BLaER1 (cell line): ENCODE measurements at regions not wholly inside any gene's neighbourhood (a gene's known extent, or its start where the extent isn't known, plus 50 kb on each side); places are given as distances from the start of the nearest gene placed in this dataset.
"Not testable (repeated sequence)": the region's sequence is repeated elsewhere in the genome, so short reads cannot be mapped to it uniquely, and the experiment has no call there.

ENCODE experiments used
- H3K27ac ChIP-seq: shearing (Covaris generic); formaldehyde crosslinking; 2 replicates; pipeline ENCODE4 v1.8.1; 2022
- H3K27me3 ChIP-seq: shearing (Covaris generic); formaldehyde crosslinking; 2 replicates; pipeline ENCODE4 v1.8.1; 2022
- H3K36me3 ChIP-seq: shearing (Covaris generic); formaldehyde crosslinking; 2 replicates; pipeline ENCODE4 v1.8.1; 2022
- H3K4me1 ChIP-seq: shearing (Covaris generic); formaldehyde crosslinking; 2 replicates; pipeline ENCODE4 v1.8.1; 2022
- H3K4me2 ChIP-seq: shearing (Covaris generic); formaldehyde crosslinking; 2 replicates; pipeline ENCODE4 v1.8.1; 2022
- H3K4me3 ChIP-seq: shearing (Covaris generic); formaldehyde crosslinking; 2 replicates; pipeline ENCODE4 v1.8.1; 2022
- H3K9ac ChIP-seq: shearing (Covaris generic); formaldehyde crosslinking; 2 replicates; pipeline ENCODE4 v1.8.1; 2022
- H3K9me3 ChIP-seq: shearing (Covaris generic); formaldehyde crosslinking; 2 replicates; pipeline ENCODE4 v1.8.1; 2022
- H4K20me1 ChIP-seq: shearing (Covaris generic); formaldehyde crosslinking; 2 replicates; pipeline ENCODE4 v1.8.1; 2022
- Cebpa-rat ChIP-seq: shearing (Covaris generic); IDR thresholded peaks from 2 replicates; pipeline ENCODE4 v1.8.1; 2022

DNA sequence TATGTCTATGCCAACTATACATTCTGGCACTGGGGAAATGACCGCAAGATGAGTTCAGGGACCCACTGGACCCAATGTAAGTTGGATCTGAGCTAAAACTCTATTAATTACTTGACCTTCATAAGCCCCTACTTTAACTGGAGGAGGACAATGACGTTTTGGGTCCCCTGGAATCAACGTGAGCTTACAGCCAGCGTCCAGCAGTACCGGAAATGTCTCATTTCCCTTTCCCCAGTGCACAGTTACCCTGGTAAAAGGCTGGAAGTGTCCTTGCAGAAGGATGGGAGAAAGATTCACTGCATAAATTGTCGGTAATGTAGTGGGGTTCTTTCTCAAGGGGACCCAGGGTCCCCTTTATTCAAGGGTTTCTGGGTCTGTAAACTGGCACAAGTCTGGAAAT, 1297.6 kb upstream of the ACVR2A start:
- no peaks in the 10 kb centered on the region for H3K36me3 ChIP-seq
- TF ChIP-seq Cebpa-rat, result no peak
- no peak overlapping the region for H3K9ac ChIP-seq
- H3K4me2 ChIP-seq, result no peak overlapping the region
- no peak overlapping the region for H3K4me3 ChIP-seq
- H4K20me1 ChIP-seq, result no peaks in the 10 kb centered on the region
- no peaks in the 10 kb centered on the region for H3K27me3 ChIP-seq
- H3K9me3 ChIP-seq, result no peaks in the 10 kb centered on the region
- peaks cover 5% of the 10 kb centered on the region; the same call in 1 of the 2 replicates for H3K4me1 ChIP-seq
- no peak overlapping the region for H3K27ac ChIP-seq

- Histone ChIP-seq H3K27me3 (no peaks in the 10 kb centered on the region), H3K4me2 (no peak overlapping the region), H3K9me3 (no peaks in the 10 kb centered on the region), H3K4me1 (peaks cover 5% of the 10 kb centered on the region; the same call in 1 of the 2 replicates), H3K9ac (no peak overlapping the region), H3K4me3 (no peak overlapping the region), H3K27ac (no peak overlapping the region), H4K20me1 (no peaks in the 10 kb centered on the region), H3K36me3 (no peaks in the 10 kb centered on the region)
- no peak for TF ChIP-seq Cebpa-rat
Measured at GRCh38 chr2:146544701-146545100, 1300.1 kb upstream of the ACVR2A start.

DNA sequence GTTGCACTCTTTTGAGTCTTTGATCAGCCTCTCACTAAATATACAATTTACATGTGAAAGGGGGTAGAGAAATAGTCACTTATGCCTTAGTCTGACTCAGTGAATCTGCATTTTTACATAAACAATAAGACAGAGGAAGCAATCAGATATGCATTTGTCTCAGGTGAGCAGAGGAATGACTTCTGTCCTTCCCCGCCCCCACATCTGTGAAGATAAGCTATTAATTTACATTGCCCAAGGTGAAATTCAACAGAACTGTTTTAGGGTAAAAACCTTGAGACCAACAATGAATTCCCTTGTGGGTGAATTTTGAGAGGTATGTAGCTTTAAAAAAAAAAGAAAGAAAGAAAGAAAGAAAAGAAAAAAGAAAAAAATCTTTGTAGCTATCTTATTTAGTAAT, 1302.9 kb upstream of the ACVR2A start:
- TF ChIP-seq Cebpa-rat, result no peak
- H3K4me3 ChIP-seq, result no peak overlapping the region
- no peaks in the 10 kb centered on the region for H3K36me3 ChIP-seq
- H4K20me1 ChIP-seq, result no peaks in the 10 kb centered on the region
- no peaks in the 10 kb centered on the region for H3K27me3 ChIP-seq
- no peak overlapping the region for H3K9ac ChIP-seq
- H3K9me3 ChIP-seq, result no peaks in the 10 kb centered on the region
- H3K4me1 ChIP-seq, result peaks cover 5% of the 10 kb centered on the region; the same call in 1 of the 2 replicates
- no peak overlapping the region for H3K27ac ChIP-seq
- H3K4me2 ChIP-seq, result no peak overlapping the region

- Histone ChIP-seq H3K4me3 (no peak overlapping the region), H3K4me1 (peaks cover 1% of the 10 kb centered on the region; the same call in 1 of the 2 replicates), H3K4me2 (no peak overlapping the region), H3K9me3 (no peaks in the 10 kb centered on the region), H3K27ac (no peak overlapping the region), H3K27me3 (no peaks in the 10 kb centered on the region), H3K36me3 (no peaks in the 10 kb centered on the region), H3K9ac (no peak overlapping the region), H4K20me1 (no peaks in the 10 kb centered on the region)
- TF ChIP-seq Cebpa-rat, result no peak
Measured at GRCh38 chr2:146540271-146540932, 1304.4 kb upstream of the ACVR2A start.

DNA sequence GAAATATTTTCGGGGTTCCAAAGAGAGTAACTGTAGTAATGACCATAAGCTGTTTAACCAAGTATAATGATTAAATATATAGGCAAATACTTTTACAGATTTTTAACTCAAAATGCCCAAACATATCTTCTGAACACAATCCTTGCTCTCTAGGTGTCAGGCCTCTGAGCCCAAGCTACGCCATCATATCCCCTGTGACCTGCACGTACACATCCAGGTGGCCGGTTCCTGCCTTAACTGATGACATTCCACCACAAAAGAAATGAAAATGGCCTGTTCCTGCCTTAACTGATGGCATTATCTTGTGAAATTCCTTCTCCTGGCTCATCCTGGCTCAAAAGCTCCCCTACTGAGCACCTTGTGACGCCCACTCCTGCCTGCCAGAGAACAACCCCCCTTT, 1305.1 kb upstream of the ACVR2A start:
- not testable (repeated sequence) for H3K4me2 ChIP-seq

DNA sequence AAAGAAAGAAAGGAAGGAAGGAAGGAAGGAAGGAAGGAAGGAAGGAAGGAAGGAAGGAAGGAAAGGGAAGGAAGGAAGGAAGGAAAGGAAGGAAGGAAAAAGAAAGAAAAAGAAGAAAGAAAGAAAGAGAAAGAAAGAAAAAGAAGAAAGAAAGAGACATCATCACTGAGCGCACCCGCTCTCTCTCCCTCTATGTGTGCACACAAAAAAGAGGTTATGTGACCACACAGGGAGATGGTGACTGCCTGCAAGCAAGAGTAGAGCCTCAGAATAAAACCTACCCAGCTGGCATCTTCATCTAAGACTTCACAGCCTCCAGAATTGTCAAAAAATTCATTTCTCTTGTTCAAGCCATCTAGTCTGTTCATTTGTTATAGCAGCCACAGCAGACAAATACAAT, 1307.4 kb upstream of the ACVR2A start:
- Histone ChIP-seq H3K36me3 (no peaks in the 10 kb centered on the region), H3K27ac (no peak overlapping the region), H4K20me1 (no peaks in the 10 kb centered on the region), H3K9ac (no peak overlapping the region), H3K4me3 (no peak overlapping the region), H3K4me2 (no peak overlapping the region), H3K27me3 (no peaks in the 10 kb centered on the region), H3K4me1 (no peaks in the 10 kb centered on the region), H3K9me3 (no peaks in the 10 kb centered on the region)
- TF ChIP-seq Cebpa-rat, result no peak

More for the DNA sequence above, 1305.1 kb upstream of the ACVR2A start:
- not testable (repeated sequence) for H3K4me1 ChIP-seq, H3K27me3 ChIP-seq, H4K20me1 ChIP-seq, H3K27ac ChIP-seq, H3K4me3 ChIP-seq, H3K9me3 ChIP-seq, H3K36me3 ChIP-seq, H3K9ac ChIP-seq

DNA sequence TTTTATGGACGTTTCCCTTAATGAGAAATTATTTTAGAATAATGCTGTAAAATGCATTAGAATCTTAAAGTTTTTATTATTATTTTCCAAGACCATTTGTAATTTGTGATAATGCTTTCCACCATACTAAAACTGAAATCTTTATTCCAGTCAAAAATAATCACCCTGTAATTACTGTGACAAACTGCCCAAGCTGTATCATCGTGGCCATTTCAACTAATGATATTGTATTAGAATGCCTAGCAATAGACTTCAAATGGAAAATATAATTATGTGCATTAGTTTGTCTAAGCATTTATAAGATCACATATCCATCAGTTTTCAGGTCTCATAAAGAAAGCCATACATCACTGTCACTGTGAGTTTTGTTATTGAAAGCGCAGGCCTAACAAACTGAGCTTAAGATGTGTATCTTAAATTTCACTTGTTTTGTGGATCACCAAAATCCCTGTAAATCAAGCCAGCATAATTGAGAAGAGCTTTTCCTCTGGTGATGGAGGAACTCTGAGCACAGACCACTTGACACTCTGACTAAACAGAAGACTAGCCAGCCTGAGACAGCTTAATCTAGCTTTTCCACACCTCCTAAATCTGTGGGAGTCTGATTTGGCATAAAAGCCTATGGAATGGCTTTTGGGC, 1312.2 kb upstream of the ACVR2A start:
- Histone ChIP-seq H3K9ac (no peak overlapping the region), H3K27me3 (no peaks in the 10 kb centered on the region), H3K36me3 (no peaks in the 10 kb centered on the region), H3K4me1 (no peaks in the 10 kb centered on the region), H3K9me3 (no peaks in the 10 kb centered on the region), H3K4me2 (no peak overlapping the region), H3K27ac (no peak overlapping the region), H3K4me3 (no peak overlapping the region), H4K20me1 (no peaks in the 10 kb centered on the region)
- no peak for TF ChIP-seq Cebpa-rat

- H4K20me1 ChIP-seq, result no peaks in the 10 kb centered on the region
- no peaks in the 10 kb centered on the region for H3K36me3 ChIP-seq
- no peaks in the 10 kb centered on the region for H3K4me1 ChIP-seq
- no peak overlapping the region for H3K4me2 ChIP-seq
- H3K27me3 ChIP-seq, result no peaks in the 10 kb centered on the region
- H3K9me3 ChIP-seq, result no peaks in the 10 kb centered on the region
- no peak overlapping the region for H3K9ac ChIP-seq
- no peak overlapping the region for H3K4me3 ChIP-seq
- H3K27ac ChIP-seq, result no peak overlapping the region
- TF ChIP-seq Cebpa-rat, result no peak
Measured at GRCh38 chr2:146532009-146532408, 1312.8 kb upstream of the ACVR2A start.

DNA sequence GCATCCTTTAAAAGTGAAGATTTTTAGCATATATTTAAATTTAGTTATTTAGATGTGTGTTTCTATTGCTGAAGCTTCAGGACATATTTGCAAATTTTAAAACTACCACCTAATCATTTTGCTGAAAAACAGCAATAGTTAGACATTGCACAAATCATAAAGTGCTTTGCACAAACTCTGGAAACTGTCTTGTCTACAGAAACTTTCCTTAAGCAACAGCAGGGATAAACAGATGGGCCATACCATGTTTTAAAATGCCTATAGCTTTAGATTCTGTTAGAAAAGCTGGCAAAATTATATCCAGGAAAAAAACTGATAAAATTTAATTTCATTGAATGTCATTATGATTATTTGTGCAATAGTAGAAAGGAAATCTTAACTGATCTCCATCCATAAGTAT, 1313.9 kb upstream of the ACVR2A start:
- no peaks in the 10 kb centered on the region for H3K27me3 ChIP-seq
- H3K36me3 ChIP-seq, result no peaks in the 10 kb centered on the region
- H3K9me3 ChIP-seq, result no peaks in the 10 kb centered on the region
- H3K4me1 ChIP-seq, result no peaks in the 10 kb centered on the region
- no peak overlapping the region for H3K4me3 ChIP-seq
- no peak overlapping the region for H3K27ac ChIP-seq
- H4K20me1 ChIP-seq, result no peaks in the 10 kb centered on the region
- no peak overlapping the region for H3K9ac ChIP-seq
- no peak overlapping the region for H3K4me2 ChIP-seq
- TF ChIP-seq Cebpa-rat, result no peak

GRCh38 chr2:146527166-146527565, 1317.7 kb upstream of the ACVR2A start:
- no peak overlapping the region for H3K27ac ChIP-seq

More at GRCh38 chr2:146527166-146527565, 1317.7 kb upstream of the ACVR2A start:
- no peak overlapping the region for H3K4me3 ChIP-seq
- H4K20me1 ChIP-seq, result no peaks in the 10 kb centered on the region
- no peaks in the 10 kb centered on the region for H3K4me1 ChIP-seq
- H3K9ac ChIP-seq, result no peak overlapping the region
- H3K27me3 ChIP-seq, result no peaks in the 10 kb centered on the region
- no peaks in the 10 kb centered on the region for H3K36me3 ChIP-seq
- TF ChIP-seq Cebpa-rat, result no peak
- no peak overlapping the region for H3K4me2 ChIP-seq
- no peaks in the 10 kb centered on the region for H3K9me3 ChIP-seq
